Right lobe of liver (tissue), 6 donors: ENCODE measurements at regions not wholly inside any gene's neighbourhood (a gene's known extent, or its start where the extent isn't known, plus 50 kb on each side); places are given as distances from the start of the nearest gene placed in this dataset.

Experiments
- ATAC-seq, 4 donors: fragments of 200-7000 bp; cut with Tn5 transposase; one replicate each; pipeline ENCODE4 v1.9.1; 2020; ENCODE audit warnings: mild to moderate bottlenecking in 4 of 4, moderate library complexity in 4 of 4
- DNase-seq, 3 donors: peaks; one replicate each; pipeline ENCODE4 v3.0.0-alpha.2; 2020
- H3K27ac ChIP-seq, 3 donors: fragments of 200-600 bp; one replicate each; pipeline ENCODE4 v1.8.0; 2022
- H3K27me3 ChIP-seq, 2 donors: fragments of 200-600 bp; one replicate each; pipeline ENCODE4 v1.8.0; 2022
- H3K36me3 ChIP-seq, 4 donors: fragments of 200-600 bp; sonication (generic) in 1 of 4; one replicate each; pipeline versions ENCODE4 v1.5.1 to v1.8.0; 2017 to 2022; ENCODE audit warnings: control low read depth in 1 of 4
- H3K4me1 ChIP-seq, 4 donors: fragments of 200-600 bp; sonication (generic) in 1 of 4; one replicate each; pipeline versions ENCODE4 v1.5.1 to v1.8.0; 2017 to 2022; ENCODE audit warnings: control low read depth in 1 of 4
- H3K4me3 ChIP-seq, 3 donors: fragments of 200-600 bp; one replicate each; pipeline ENCODE4 v1.8.0; 2022
- H3K9me3 ChIP-seq, 4 donors: fragments of 200-600 bp; sonication (generic) in 1 of 4; one replicate each; pipeline versions ENCODE4 v1.5.1 to v1.8.0; 2017 to 2022; ENCODE audit warnings: control low read depth in 1 of 4
- POLR2A ChIP-seq: fragments of 450-650 bp; IDR thresholded peaks from one replicate; pipeline ENCODE4 v1.6.1; 2017; ENCODE audit warnings: antibody characterized with exemption, mild to moderate bottlenecking
- WGBS: methylation state at CpG from one replicate; pipeline ENCODE4 v1.1.6; 2018; ENCODE audit warnings: low coverage, low lambda C conversion rate; ENCODE audit not compliant: insufficient coverage; ENCODE audit errors: missing lambda C conversion rate; 5-methylcytosine and 5-hydroxymethylcytosine counted together
- intact Hi-C, 2 donors: fragments of 100-400 bp; cut with DNase I; formaldehyde crosslinking; loops; one replicate each; pipeline versions ENCODE4 v1.11.2 to v1.14.1; 2022
- TF ChIP-seq, protein P1 (sequence below), 4 donors: fragments of 200-600 bp in 3 of 4; fragments of 450-650 bp in 1 of 4; IDR thresholded peaks; one replicate each; pipeline versions ENCODE4 v1.5.1 to v1.8.0; 2016 to 2022; ENCODE audit warnings: antibody characterized with exemption in 4 of 4, mild to moderate bottlenecking in 2 of 4
- donor health status: DM: no; HTN: yes; CAD: no.
- donor health status: DM: no; HTN: no; CAD: no.
- donor health status: DM: no; HTN: no; CAD: no.
- donor health status: DM: no; HTN: yes; CAD: no.
- donor health status: DM: no; HTN: yes; CAD: no.

DNA sequence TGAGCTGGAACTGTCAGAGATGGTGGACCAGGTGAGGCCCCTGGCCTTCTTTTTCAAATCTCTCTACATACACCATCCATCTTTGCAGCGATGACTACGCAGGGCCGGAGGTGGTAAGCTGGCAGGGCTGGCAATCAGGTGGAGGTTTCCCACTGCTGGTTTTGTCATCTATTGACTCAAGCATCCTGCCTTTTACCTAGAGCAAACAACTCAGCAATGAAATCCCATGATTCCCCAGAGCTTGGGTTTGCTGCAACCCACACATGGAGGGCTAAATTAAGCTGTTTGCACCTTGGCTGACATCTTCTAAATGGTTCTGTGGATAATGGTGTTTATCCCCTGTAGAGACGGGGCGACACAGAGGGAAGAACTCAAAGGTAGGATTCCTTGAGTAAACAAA lies 170.2 kb downstream of the SCP2D1 start:
- ATAC-seq (peak in 3 of 4 donors; percentile 43 to 83 (median 50)), DNase-seq (peak in 1 of 3 donors; percentile 56)
- Histone ChIP-seq H3K4me3 (no peak overlapping the region), H3K27ac (no peak overlapping the region), H3K36me3 (no peaks in the 10 kb centered on the region), H3K4me1 (peaks cover 0 to 13% (median 0%) of the 10 kb centered on the region in 4 donors), H3K27me3 (no peaks in the 10 kb centered on the region), H3K9me3 (no peaks in the 10 kb centered on the region)
- no peak for TF ChIP-seq POLR2A
- intact Hi-C loops = no loop called here
- WGBS = 8% methylated on average over 2 of the region's 5 CpGs

DNA sequence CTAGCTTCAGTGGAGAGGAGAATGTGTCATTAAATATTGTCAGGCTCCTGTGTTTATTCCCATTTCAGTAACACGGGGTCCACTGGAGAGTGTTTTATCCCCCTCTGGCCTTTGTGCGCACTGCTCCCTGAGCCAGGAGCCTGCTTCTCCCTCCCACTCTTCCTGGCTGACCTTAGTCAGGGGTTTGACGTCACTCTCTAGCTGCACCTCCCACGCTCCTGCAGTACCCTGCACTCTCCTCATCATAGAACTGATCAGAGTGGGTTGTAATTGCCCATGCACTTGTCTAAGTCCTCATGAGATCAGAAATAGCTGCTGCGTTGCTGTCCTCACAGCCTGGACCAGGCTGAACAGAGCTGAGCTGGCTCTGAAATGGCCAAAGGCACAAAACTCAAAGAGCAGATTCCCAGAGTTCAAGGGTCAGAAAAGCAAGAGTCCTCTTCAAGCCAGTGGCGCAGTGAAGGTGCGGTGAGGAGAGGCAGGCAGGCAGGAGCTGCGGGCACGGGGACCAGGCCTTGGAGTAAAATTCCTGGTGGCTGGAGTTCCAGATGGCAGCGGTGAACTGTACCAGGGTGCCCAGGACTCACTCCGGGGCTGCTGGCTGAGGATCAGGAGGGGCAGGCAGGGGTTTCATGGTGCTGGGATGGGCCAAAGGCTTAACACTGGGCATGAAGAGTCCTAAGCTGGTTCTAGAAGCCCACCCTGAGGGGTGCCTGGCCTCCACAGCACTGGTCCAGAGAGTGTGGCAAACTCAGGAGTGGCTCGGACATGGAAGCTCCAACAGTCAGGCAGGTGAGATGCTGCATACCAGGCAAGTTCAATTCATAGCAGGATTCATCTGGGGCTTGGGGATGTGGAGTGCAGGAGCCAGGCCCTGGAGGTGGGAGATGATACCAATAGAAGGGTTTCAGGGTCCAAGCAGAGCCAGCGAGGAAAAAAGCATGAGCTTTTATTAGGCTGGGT lies 170.9 kb downstream of the SCP2D1 start:
- DNase-seq (peak in 1 of 3 donors; percentile 33), ATAC-seq (peak; percentile 52 to 85 (median 66))
- TF ChIP-seq, protein P1, sequence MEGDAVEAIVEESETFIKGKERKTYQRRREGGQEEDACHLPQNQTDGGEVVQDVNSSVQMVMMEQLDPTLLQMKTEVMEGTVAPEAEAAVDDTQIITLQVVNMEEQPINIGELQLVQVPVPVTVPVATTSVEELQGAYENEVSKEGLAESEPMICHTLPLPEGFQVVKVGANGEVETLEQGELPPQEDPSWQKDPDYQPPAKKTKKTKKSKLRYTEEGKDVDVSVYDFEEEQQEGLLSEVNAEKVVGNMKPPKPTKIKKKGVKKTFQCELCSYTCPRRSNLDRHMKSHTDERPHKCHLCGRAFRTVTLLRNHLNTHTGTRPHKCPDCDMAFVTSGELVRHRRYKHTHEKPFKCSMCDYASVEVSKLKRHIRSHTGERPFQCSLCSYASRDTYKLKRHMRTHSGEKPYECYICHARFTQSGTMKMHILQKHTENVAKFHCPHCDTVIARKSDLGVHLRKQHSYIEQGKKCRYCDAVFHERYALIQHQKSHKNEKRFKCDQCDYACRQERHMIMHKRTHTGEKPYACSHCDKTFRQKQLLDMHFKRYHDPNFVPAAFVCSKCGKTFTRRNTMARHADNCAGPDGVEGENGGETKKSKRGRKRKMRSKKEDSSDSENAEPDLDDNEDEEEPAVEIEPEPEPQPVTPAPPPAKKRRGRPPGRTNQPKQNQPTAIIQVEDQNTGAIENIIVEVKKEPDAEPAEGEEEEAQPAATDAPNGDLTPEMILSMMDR (IDR thresholded peaks at IDR 0.05) = no peak
- no peak for TF ChIP-seq POLR2A
- no peak overlapping the region for H3K4me3 ChIP-seq
- H3K36me3 ChIP-seq = no peaks in the 10 kb centered on the region
- H3K27ac ChIP-seq = no peak overlapping the region
- WGBS = 34% methylated on average over 9 of the region's 13 CpGs
- H3K27me3 ChIP-seq = no peaks in the 10 kb centered on the region
- H3K9me3 ChIP-seq = no peaks in the 10 kb centered on the region
- intact Hi-C loops = no loop called here
- peaks cover 0 to 13% (median 0%) of the 10 kb centered on the region in 4 donors for H3K4me1 ChIP-seq

DNA sequence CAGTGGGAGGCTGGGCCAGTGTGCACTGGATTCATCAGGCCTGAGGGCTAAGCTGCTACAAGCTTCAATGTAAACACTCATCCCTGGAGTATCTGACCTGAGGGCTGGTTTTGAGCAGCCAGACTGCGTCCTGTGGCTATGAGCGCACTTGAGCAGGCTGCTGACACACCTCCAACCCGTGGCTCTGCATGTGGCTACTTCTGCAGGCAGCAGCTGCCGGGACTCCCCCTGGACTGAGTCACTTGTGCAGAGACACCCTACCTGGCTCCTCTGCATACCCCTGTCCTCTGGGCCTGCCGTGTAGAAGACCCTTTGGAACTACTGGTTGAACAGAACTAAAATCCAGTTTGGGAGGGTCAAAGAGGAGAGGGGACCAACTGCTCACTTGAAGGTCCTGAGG lies 172.0 kb downstream of the SCP2D1 start:
- ATAC-seq = no peak
- TF ChIP-seq, protein P1 (IDR thresholded peaks at IDR 0.05) = no peak
- no peak for TF ChIP-seq POLR2A
- no peak for DNase-seq
- intact Hi-C loops = no loop called here
- H3K9me3 ChIP-seq = no peaks in the 10 kb centered on the region
- peaks cover 0 to 13% (median 0%) of the 10 kb centered on the region in 4 donors for H3K4me1 ChIP-seq
- no peaks in the 10 kb centered on the region for H3K36me3 ChIP-seq
- H3K4me3 ChIP-seq = no peak overlapping the region
- H3K27ac ChIP-seq = no peak overlapping the region
- no CpG with 5 or more reads among the region's 5 CpGs for WGBS
- no peaks in the 10 kb centered on the region for H3K27me3 ChIP-seq

DNA sequence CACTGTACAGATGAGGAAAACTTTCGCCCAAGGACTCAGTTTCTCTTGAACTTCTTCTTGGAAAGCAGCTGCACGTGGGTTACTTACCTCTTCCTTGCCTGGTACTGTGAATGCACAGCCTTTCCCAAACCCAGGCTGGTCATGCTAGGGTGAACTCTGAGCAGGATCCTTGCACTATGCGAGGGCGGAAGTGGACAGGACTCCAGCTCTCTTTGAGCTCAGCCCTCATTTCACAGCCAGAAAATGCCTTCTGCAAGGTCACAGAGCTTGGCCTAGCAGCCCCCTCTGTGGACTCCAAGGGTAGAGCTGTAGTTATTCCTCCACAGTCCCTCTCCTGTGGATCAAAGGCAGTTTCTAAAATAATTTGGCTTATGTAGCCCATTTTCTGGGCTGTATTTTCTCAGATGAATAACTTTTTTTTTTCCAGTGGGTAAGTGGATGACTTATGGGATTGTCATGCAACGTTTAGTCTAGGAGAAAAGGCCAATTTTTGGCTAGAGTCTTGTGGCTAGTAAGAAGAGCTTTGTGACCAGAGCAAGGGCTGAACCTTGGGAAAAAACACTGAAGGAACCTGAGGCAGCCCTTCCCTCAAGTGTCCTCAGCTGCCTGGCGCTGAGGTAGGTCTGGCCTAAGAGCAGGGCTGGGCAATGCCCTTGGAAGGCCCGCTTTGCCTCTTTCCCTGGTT lies 172.7 kb downstream of the SCP2D1 start:
- H3K9me3 ChIP-seq = no peaks in the 10 kb centered on the region
- intact Hi-C loops = no loop called here
- H3K4me3 ChIP-seq = no peak overlapping the region
- no peaks in the 10 kb centered on the region for H3K27me3 ChIP-seq
- H3K27ac ChIP-seq = no peak overlapping the region
- ATAC-seq (no peak), DNase-seq (no peak)
- H3K36me3 ChIP-seq = no peaks in the 10 kb centered on the region
- peaks cover 0 to 13% (median 0%) of the 10 kb centered on the region in 4 donors for H3K4me1 ChIP-seq
- TF ChIP-seq, protein P1 (IDR thresholded peaks at IDR 0.05) = no peak
- TF ChIP-seq POLR2A = no peak
- 66% methylated on average over 3 of the region's 7 CpGs for WGBS
